Left lung (tissue), 4 donors: ENCODE measurements at regions not wholly inside any gene's neighbourhood (a gene's known extent, or its start where the extent isn't known, plus 50 kb on each side); places are given as distances from the start of the nearest gene placed in this dataset.

ENCODE experiments used
- ATAC-seq: fragments of 200-7000 bp; cut with Tn5 transposase; one replicate; pipeline ENCODE4 v1.9.1; 2020; ENCODE audit warnings: moderate library complexity
- DNase-seq, 4 donors: peaks; one replicate each; pipeline ENCODE4 v3.0.0-alpha.2; 2013 to 2020
- H3K27ac ChIP-seq, 2 donors: fragments of 200-600 bp; sonication (generic) in 1 of 2; one replicate each; pipeline versions ENCODE4 v1.5.0 to v1.8.0; 2020 to 2021
- H3K27me3 ChIP-seq, 2 donors: fragments of 200-600 bp; sonication (generic) in 1 of 2; one replicate each; pipeline versions ENCODE4 v1.5.0 to v1.8.0; 2020 to 2021
- H3K36me3 ChIP-seq, 2 donors: fragments of 200-600 bp; sonication (generic) in 1 of 2; one replicate each; pipeline versions ENCODE4 v1.5.0 to v1.8.0; 2020 to 2021
- H3K4me1 ChIP-seq, 2 donors: fragments of 200-600 bp; one replicate each; pipeline ENCODE4 v1.8.0; 2021
- H3K4me3 ChIP-seq, 2 donors: fragments of 200-600 bp; sonication (generic) in 1 of 2; one replicate each; pipeline versions ENCODE4 v1.5.0 to v1.8.0; 2020 to 2021; ENCODE audit warnings: mild to moderate bottlenecking in 1 of 2
- H3K9me3 ChIP-seq, 2 donors: fragments of 200-600 bp; sonication (generic) in 1 of 2; one replicate each; pipeline versions ENCODE4 v1.5.0 to v1.8.0; 2020 to 2021
- CTCF ChIP-seq, 2 donors: fragments of 200-600 bp; sonication (generic) in 1 of 2; IDR thresholded peaks; one replicate each; pipeline versions ENCODE4 v1.5.0 to v1.8.0; 2021; ENCODE audit warnings: antibody characterized with exemption in 2 of 2
- intact Hi-C, 2 donors: fragments of 100-400 bp; cut with DNase I; formaldehyde crosslinking; loops; one replicate each; pipeline versions ENCODE4 v1.11.2 to v1.14.2; 2022
- donor health status: DM: no; HTN: yes; CAD: no.
- donor health status: DM: no; HTN: no; CAD: no.

- intact Hi-C loops: no loop called here
- Histone ChIP-seq H3K9me3 (peaks cover 0 to 86% of the 10 kb centered on the region in 2 donors), H3K27ac (no peak overlapping the region)
These were observed 2272.1 kb downstream of the TP53TG3F start for GRCh38 chr16:35731341-35732040.

GRCh38 chr16:35732046-35732810 is 2272.8 kb downstream of the TP53TG3F start:
- no peaks in the 10 kb centered on the region for H3K36me3 ChIP-seq
- H3K9me3 ChIP-seq: peaks cover 0 to 79% of the 10 kb centered on the region in 2 donors
- DNase-seq (no peak), ATAC-seq (no peak)
- no peaks in the 10 kb centered on the region for H3K27me3 ChIP-seq
- no peak overlapping the region for H3K27ac ChIP-seq
- no peak for TF ChIP-seq CTCF (IDR thresholded peaks at IDR 0.05)
- H3K4me3 ChIP-seq: no peak overlapping the region
- H3K4me1 ChIP-seq: no peaks in the 10 kb centered on the region
- intact Hi-C loops: no loop called here

More at GRCh38 chr16:35731341-35732040, 2272.1 kb downstream of the TP53TG3F start:
- no peak overlapping the region for H3K4me3 ChIP-seq
- H3K4me1 ChIP-seq: no peaks in the 10 kb centered on the region
- H3K36me3 ChIP-seq: no peaks in the 10 kb centered on the region
- H3K27me3 ChIP-seq: no peaks in the 10 kb centered on the region
- DNase-seq (no peak), ATAC-seq (no peak)
- TF ChIP-seq CTCF (IDR thresholded peaks at IDR 0.05): no peak

- Histone ChIP-seq H3K4me3 (no peak overlapping the region), H3K27me3 (no peaks in the 10 kb centered on the region), H3K9me3 (peaks cover 0 to 71% of the 10 kb centered on the region in 2 donors), H3K4me1 (no peaks in the 10 kb centered on the region), H3K27ac (no peak overlapping the region), H3K36me3 (no peaks in the 10 kb centered on the region)
- no peak for TF ChIP-seq CTCF (IDR thresholded peaks at IDR 0.05)
- no peak for DNase-seq
- intact Hi-C loops: no loop called here
- ATAC-seq: no peak
These were observed 2274.0 kb downstream of the TP53TG3F start for GRCh38 chr16:35733278-35733965.

- DNase-seq (peak in 1 of 4 donors; percentile 61), ATAC-seq (no peak)
- Histone ChIP-seq H3K4me3 (no peak overlapping the region), H3K36me3 (no peaks in the 10 kb centered on the region), H3K4me1 (no peaks in the 10 kb centered on the region), H3K27ac (no peak overlapping the region), H3K27me3 (no peaks in the 10 kb centered on the region), H3K9me3 (peaks cover 0 to 70% of the 10 kb centered on the region in 2 donors)
- intact Hi-C loops: no loop called here
- no peak for TF ChIP-seq CTCF (IDR thresholded peaks at IDR 0.05)
These were observed 2274.7 kb downstream of the TP53TG3F start for GRCh38 chr16:35733971-35734702.
